Memory B cell (primary cell): ENCODE measurements at regions not wholly inside any gene's neighbourhood (a gene's known extent, or its start where the extent isn't known, plus 50 kb on each side); places are given as distances from the start of the nearest gene placed in this dataset.

Experiments
- ATAC-seq: fragments of 150-1000 bp; cut with Tn5 transposase; 2 replicates; pipeline ENCODE4 v1.10.0; 2021; ENCODE audit warnings: low read depth, mild to moderate bottlenecking, moderate library complexity
- DNase-seq, 2 donors: peaks; one replicate each; pipeline ENCODE4 v3.0.0; 2022; ENCODE audit warnings: low spot score in 2 of 2
- H3K27ac Mint-ChIP-seq: one replicate; pipeline ENCODE4 v1.8.0; 2022; ENCODE audit warnings: mild to moderate bottlenecking, moderate library complexity, mixed read lengths
- H3K27me3 Mint-ChIP-seq: one replicate; pipeline ENCODE4 v1.8.0; 2022; ENCODE audit warnings: mixed read lengths
- H3K36me3 Mint-ChIP-seq: one replicate; pipeline ENCODE4 v1.8.0; 2022; ENCODE audit warnings: mild to moderate bottlenecking, mixed read lengths
- H3K4me1 Mint-ChIP-seq: one replicate; pipeline ENCODE4 v1.8.0; 2022; ENCODE audit warnings: mixed read lengths
- H3K4me3 Mint-ChIP-seq: one replicate; pipeline ENCODE4 v1.8.0; 2022; ENCODE audit warnings: mild to moderate bottlenecking, moderate library complexity, mixed read lengths
- H3K9me3 Mint-ChIP-seq: one replicate; pipeline ENCODE4 v1.8.0; 2022; ENCODE audit warnings: mixed read lengths

DNA sequence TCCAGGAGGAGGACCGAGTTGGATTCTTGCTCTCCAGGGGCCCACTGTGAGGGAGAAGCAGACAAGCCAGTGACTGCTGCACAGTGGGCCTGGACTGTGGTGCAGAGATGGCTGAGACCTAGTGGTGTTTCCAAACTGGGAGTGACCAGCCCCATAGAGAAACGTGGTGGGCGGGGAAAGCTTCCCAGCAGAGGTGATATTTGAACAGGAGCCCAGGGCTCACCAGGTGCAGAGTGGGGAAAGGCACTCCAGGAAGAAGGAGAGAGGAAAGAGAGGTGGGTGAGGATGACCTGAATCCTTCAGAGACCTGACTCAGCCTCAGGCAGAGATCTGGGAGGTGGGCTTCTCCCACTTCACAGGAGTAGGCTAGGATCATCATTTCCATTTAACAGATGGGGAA lies 52.1 kb upstream of the RASD2 start:
- Mint-ChIP-seq H3K9me3 (no peaks in the 10 kb centered on the region), H3K27ac (no peak overlapping the region), H3K4me3 (no peak overlapping the region), H3K4me1 (peaks cover 4% of the 10 kb centered on the region), H3K36me3 (peaks cover 2% of the 10 kb centered on the region), H3K27me3 (peaks cover 21% of the 10 kb centered on the region)
- DNase-seq, result no peak
- no peak for ATAC-seq

DNA sequence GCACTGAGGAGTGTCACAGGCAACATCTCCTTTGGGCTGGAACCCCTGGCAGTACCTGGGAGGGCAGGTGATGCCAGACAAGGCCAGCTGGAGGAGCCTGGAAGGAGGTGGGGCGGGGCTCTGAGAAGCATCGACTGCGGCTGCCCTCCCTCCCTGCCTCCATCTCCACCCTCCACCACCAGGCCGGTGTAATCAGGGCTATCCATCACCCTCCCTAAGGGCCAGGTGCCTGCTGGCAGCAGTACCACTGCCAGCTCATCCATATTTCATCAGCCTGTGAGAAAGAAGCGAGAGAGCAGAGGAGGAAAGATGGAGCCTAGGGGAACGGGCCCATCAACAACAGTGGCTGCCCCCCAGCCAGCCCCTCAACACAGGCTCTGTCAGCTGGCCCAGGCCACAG lies 51.4 kb upstream of the RASD2 start:
- ATAC-seq (no peak), DNase-seq (no peak)
- no peaks in the 10 kb centered on the region for H3K9me3 Mint-ChIP-seq
- peaks cover 2% of the 10 kb centered on the region for H3K36me3 Mint-ChIP-seq
- no peaks in the 10 kb centered on the region for H3K4me1 Mint-ChIP-seq
- H3K4me3 Mint-ChIP-seq, result no peak overlapping the region
- H3K27ac Mint-ChIP-seq, result no peak overlapping the region
- H3K27me3 Mint-ChIP-seq, result peaks cover 27% of the 10 kb centered on the region
